GM23338 (cell line): ENCODE measurements at regions not wholly inside any gene's neighbourhood (a gene's known extent, or its start where the extent isn't known, plus 50 kb on each side); places are given as distances from the start of the nearest gene placed in this dataset.

Experiments used
- ATAC-seq: fragments of 200-7000 bp; cut with Tn5 transposase; 3 replicates; pipeline ENCODE4 v1.9.1; 2020
- DNase-seq: peaks from one replicate; pipeline ENCODE4 v3.0.0-alpha.2; 2015; ENCODE audit warnings: low spot score
- H2AFZ ChIP-seq: fragments of 200-600 bp; sonication (generic); 2 replicates; pipeline ENCODE4 v1.8.0; 2016; ENCODE audit warnings: antibody characterized with exemption, mild to moderate bottlenecking, moderate library complexity
- H3F3A ChIP-seq: fragments of 200-600 bp; sonication (generic); replicated peaks from 2 replicates; pipeline ENCODE4 v1.8.0; 2017; ENCODE audit warnings: antibody characterized with exemption, mixed run types, low read depth
- H3K27ac ChIP-seq: fragments of 200-600 bp; sonication (generic); 2 replicates; pipeline ENCODE4 v1.6.1; 2016; ENCODE audit warnings: low read depth
- H3K27me3 ChIP-seq: fragments of 200-600 bp; sonication (generic); 2 replicates; pipeline ENCODE4 v1.8.0; 2016; ENCODE audit warnings: mild to moderate bottlenecking, mixed run types, moderate library complexity; ENCODE audit not compliant: insufficient read depth
- H3K36me3 ChIP-seq: fragments of 200-600 bp; sonication (generic); 2 replicates; pipeline ENCODE4 v1.8.0; 2016; ENCODE audit warnings: mild to moderate bottlenecking; ENCODE audit not compliant: insufficient read depth
- H3K4me1 ChIP-seq: fragments of 200-600 bp; sonication (generic); 2 replicates; pipeline ENCODE4 v1.8.0; 2016; ENCODE audit warnings: mild to moderate bottlenecking, moderate library complexity; ENCODE audit not compliant: insufficient read depth
- H3K4me2 ChIP-seq: fragments of 200-600 bp; sonication (generic); 2 replicates; pipeline ENCODE4 v1.7.1; 2017; ENCODE audit warnings: mixed run types
- H3K4me3 ChIP-seq: fragments of 200-600 bp; sonication (generic); 2 replicates; pipeline ENCODE4 v1.6.1; 2016; ENCODE audit warnings: mixed run types
- H3K79me2 ChIP-seq: fragments of 200-600 bp; sonication (generic); replicated peaks from 2 replicates; pipeline ENCODE4 v1.8.0; 2017; ENCODE audit warnings: mild to moderate bottlenecking; ENCODE audit not compliant: insufficient read depth
- H3K9me2 ChIP-seq: fragments of 200-600 bp; sonication (generic); 2 replicates; pipeline ENCODE4 v1.8.0; 2017; ENCODE audit not compliant: insufficient read depth
- H4K20me1 ChIP-seq: fragments of 200-600 bp; sonication (generic); replicated peaks from 2 replicates; pipeline ENCODE4 v1.8.0; 2017; ENCODE audit warnings: mild to moderate bottlenecking; ENCODE audit not compliant: insufficient read depth
- H3K27ac Mint-ChIP-seq: 2 replicates; pipeline ENCODE4 v1.8.0; 2020; ENCODE audit warnings: inconsistent platforms, mild to moderate bottlenecking, moderate library complexity, mixed read lengths
- H3K27me3 Mint-ChIP-seq: 3 replicates; pipeline ENCODE4 v1.8.0; 2022; ENCODE audit warnings: low read depth, mild to moderate bottlenecking, moderate library complexity, mixed read lengths, inconsistent platforms; ENCODE audit not compliant: insufficient read depth, poor library complexity
- H3K36me3 Mint-ChIP-seq: 3 replicates; pipeline ENCODE4 v1.8.0; 2021; ENCODE audit warnings: low read depth, mild to moderate bottlenecking, inconsistent platforms, moderate library complexity, mixed read lengths
- H3K4me1 Mint-ChIP-seq: 3 replicates; pipeline ENCODE4 v1.8.0; 2020; ENCODE audit warnings: mild to moderate bottlenecking, inconsistent platforms, mixed read lengths
- H3K4me3 Mint-ChIP-seq: 3 replicates; pipeline ENCODE4 v1.8.0; 2021; ENCODE audit warnings: moderate library complexity, mild to moderate bottlenecking, inconsistent platforms, mixed read lengths
- H3K9me3 Mint-ChIP-seq: 3 replicates; pipeline ENCODE4 v1.8.0; 2020; ENCODE audit warnings: moderate library complexity, mild to moderate bottlenecking, inconsistent platforms, mixed read lengths
- CREB1 ChIP-seq: fragments of 250-450 bp; sonication (Bioruptor Pico); IDR thresholded peaks from 2 replicates; pipeline ENCODE4 v1.5.0; 2020; ENCODE audit warnings: low read depth, mild to moderate bottlenecking, moderate library complexity
- EZH2 ChIP-seq: fragments of 200-600 bp; sonication (generic); IDR thresholded peaks from one replicate; pipeline ENCODE4 v1.8.0; 2017; ENCODE audit warnings: antibody characterized with exemption, mild to moderate bottlenecking, low read depth; ENCODE audit not compliant: unreplicated experiment
- JUNB ChIP-seq: IDR thresholded peaks from one replicate; pipeline ENCODE4 v1.6.1; 2016; ENCODE audit warnings: antibody characterized with exemption; ENCODE audit not compliant: unreplicated experiment
- NANOG ChIP-seq: IDR thresholded peaks from 2 replicates; pipeline ENCODE4 v1.6.1; 2016; ENCODE audit warnings: antibody characterized with exemption, borderline replicate concordance
- STAT1 ChIP-seq: IDR thresholded peaks from one replicate; pipeline ENCODE4 v1.6.1; 2016; ENCODE audit warnings: antibody characterized with exemption; ENCODE audit not compliant: unreplicated experiment
- ZNF114 ChIP-seq: fragments of 250-450 bp; sonication (Bioruptor Pico); IDR thresholded peaks from 2 replicates; pipeline ENCODE4 v1.5.0; 2020; ENCODE audit warnings: mild to moderate bottlenecking, moderate library complexity
- ZNF462 ChIP-seq: fragments of 250-450 bp; sonication (Bioruptor Pico); IDR thresholded peaks from 2 replicates; pipeline ENCODE4 v1.5.0; 2020; ENCODE audit warnings: mild to moderate bottlenecking, moderate library complexity

- TF ChIP-seq ZNF114 (CRISPR knock-in tag) (no peak), ZNF462 (CRISPR knock-in tag) (no peak)
These were observed 630.7 kb upstream of the ZNF608 start (continued) for GRCh38 chr5:125377141-125377540.

- no peak for ATAC-seq
- no peaks in the 10 kb centered on the region for H3K27me3 Mint-ChIP-seq
- no peaks in the 10 kb centered on the region for H3K27me3 ChIP-seq
- DNase-seq, result no peak
- no peak overlapping the region for H2AFZ ChIP-seq
- no peaks in the 10 kb centered on the region for H3K79me2 ChIP-seq
- no peaks in the 10 kb centered on the region for H3F3A ChIP-seq
- H3K4me1 ChIP-seq, result peaks cover 14% of the 10 kb centered on the region
- H3K4me2 ChIP-seq, result no peak overlapping the region
- no peaks in the 10 kb centered on the region for H3K36me3 ChIP-seq
- peaks cover 7% of the 10 kb centered on the region for H3K36me3 Mint-ChIP-seq
- no peak overlapping the region for H3K4me3 ChIP-seq
- H3K9me3 Mint-ChIP-seq, result peaks cover 4% of the 10 kb centered on the region; the same call in 1 of the 3 replicates
- H3K27ac ChIP-seq, result no peak overlapping the region
- peaks cover 12% of the 10 kb centered on the region for H3K4me1 Mint-ChIP-seq
- no peak overlapping the region for H3K27ac Mint-ChIP-seq
- no peaks in the 10 kb centered on the region for H4K20me1 ChIP-seq
- H3K9me2 ChIP-seq, result no peaks in the 10 kb centered on the region; the same call in 1 of the 2 replicates
- no peak overlapping the region for H3K4me3 Mint-ChIP-seq
- TF ChIP-seq CREB1 (CRISPR knock-in tag) (no peak), EZH2 (no peak), JUNB (no peak), STAT1 (no peak), NANOG (no peak), ZNF462 (CRISPR knock-in tag) (no peak)
These were observed 634.9 kb upstream of the ZNF608 start for GRCh38 chr5:125381290-125381689.
